ENCODE measurements at regions not wholly inside any gene's neighbourhood (a gene's known extent, or its start where the extent isn't known, plus 50 kb on each side); places are given as distances from the start of the nearest gene placed in this dataset.

- TF ChIP-seq, protein P1, sequence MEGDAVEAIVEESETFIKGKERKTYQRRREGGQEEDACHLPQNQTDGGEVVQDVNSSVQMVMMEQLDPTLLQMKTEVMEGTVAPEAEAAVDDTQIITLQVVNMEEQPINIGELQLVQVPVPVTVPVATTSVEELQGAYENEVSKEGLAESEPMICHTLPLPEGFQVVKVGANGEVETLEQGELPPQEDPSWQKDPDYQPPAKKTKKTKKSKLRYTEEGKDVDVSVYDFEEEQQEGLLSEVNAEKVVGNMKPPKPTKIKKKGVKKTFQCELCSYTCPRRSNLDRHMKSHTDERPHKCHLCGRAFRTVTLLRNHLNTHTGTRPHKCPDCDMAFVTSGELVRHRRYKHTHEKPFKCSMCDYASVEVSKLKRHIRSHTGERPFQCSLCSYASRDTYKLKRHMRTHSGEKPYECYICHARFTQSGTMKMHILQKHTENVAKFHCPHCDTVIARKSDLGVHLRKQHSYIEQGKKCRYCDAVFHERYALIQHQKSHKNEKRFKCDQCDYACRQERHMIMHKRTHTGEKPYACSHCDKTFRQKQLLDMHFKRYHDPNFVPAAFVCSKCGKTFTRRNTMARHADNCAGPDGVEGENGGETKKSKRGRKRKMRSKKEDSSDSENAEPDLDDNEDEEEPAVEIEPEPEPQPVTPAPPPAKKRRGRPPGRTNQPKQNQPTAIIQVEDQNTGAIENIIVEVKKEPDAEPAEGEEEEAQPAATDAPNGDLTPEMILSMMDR (IDR thresholded peaks at IDR 0.05; ENCODE audit: borderline replicate concordance, extremely low read depth, low read length, poor library complexity, severe bottlenecking): no peak
- no peak for TF ChIP-seq EZH2 (IDR thresholded peaks at IDR 0.05; ENCODE audit: borderline replicate concordance, low read depth, low read length, severe bottlenecking)
These were observed 125.0 kb upstream of the LAMA2 start for GRCh38 chr6:128757961-128758360.
